CD4-positive, alpha-beta T cell treated with Interleukin-10 for 1 hour (primary cell): ENCODE measurements at regions not wholly inside any gene's neighbourhood (a gene's known extent, or its start where the extent isn't known, plus 50 kb on each side); places are given as distances from the start of the nearest gene placed in this dataset.
"Not testable (repeated sequence)": the region's sequence is repeated elsewhere in the genome, so short reads cannot be mapped to it uniquely, and the experiment has no call there.

Experiments
- DNase-seq: peaks from one replicate; pipeline ENCODE4 v3.0.0-alpha.2; 2020

GRCh38 chr18:77373730-77374445, 124.2 kb downstream of the GALR1 start:
- DNase-seq: no peak

GRCh38 chr18:77374446-77374805, 124.8 kb downstream of the GALR1 start:
- DNase-seq: no peak

GRCh38 chr18:77376043-77376732, 126.5 kb downstream of the GALR1 start:
- no peak for DNase-seq

- no peak for DNase-seq
Measured at GRCh38 chr18:77376733-77377094, 127.1 kb downstream of the GALR1 start.

- DNase-seq: no peak
Measured at GRCh38 chr18:77377813-77378212, 128.2 kb downstream of the GALR1 start.

- no peak for DNase-seq
Measured at GRCh38 chr18:77379976-77380509, 130.4 kb downstream of the GALR1 start.

- no peak for DNase-seq
Measured at GRCh38 chr18:77380695-77381094, 131.0 kb downstream of the GALR1 start.

- no peak for DNase-seq
Measured at GRCh38 chr18:77392321-77392720, 142.7 kb downstream of the GALR1 start.

- DNase-seq: no peak
Measured at GRCh38 chr18:77393519-77393918, 143.9 kb downstream of the GALR1 start.

GRCh38 chr18:77395953-77396352, 146.3 kb downstream of the GALR1 start:
- no peak for DNase-seq

GRCh38 chr18:77397056-77397455, 147.4 kb downstream of the GALR1 start:
- no peak for DNase-seq

- DNase-seq: no peak
Measured at GRCh38 chr18:77397617-77398016, 148.0 kb downstream of the GALR1 start.

- DNase-seq: no peak
Measured at GRCh38 chr18:77400561-77400960, 150.9 kb downstream of the GALR1 start.

GRCh38 chr18:77401173-77401572, 151.5 kb downstream of the GALR1 start:
- DNase-seq: no peak

GRCh38 chr18:77403969-77404535, 154.4 kb downstream of the GALR1 start:
- DNase-seq: no peak

- no peak for DNase-seq
Measured at GRCh38 chr18:77405096-77405495, 155.4 kb downstream of the GALR1 start.

GRCh38 chr18:77407733-77408132, 158.1 kb downstream of the GALR1 start:
- DNase-seq: no peak

GRCh38 chr18:77421546-77421945, 171.9 kb downstream of the GALR1 start:
- not testable (repeated sequence) for DNase-seq

GRCh38 chr18:77422974-77423867, 173.6 kb downstream of the GALR1 start:
- no peak for DNase-seq

GRCh38 chr18:77433076-77433475, 183.4 kb downstream of the GALR1 start:
- no peak for DNase-seq

GRCh38 chr18:77439888-77440287, 190.2 kb downstream of the GALR1 start:
- DNase-seq: no peak

GRCh38 chr18:77442393-77442792, 192.7 kb downstream of the GALR1 start:
- DNase-seq: no peak

GRCh38 chr18:77444385-77444784, 194.7 kb downstream of the GALR1 start:
- no peak for DNase-seq
